Mammary epithelial cell (primary cell): ENCODE measurements at regions not wholly inside any gene's neighbourhood (a gene's known extent, or its start where the extent isn't known, plus 50 kb on each side); places are given as distances from the start of the nearest gene placed in this dataset.

ENCODE experiments used
- CTCF ChIP-seq, 2 donors: IDR thresholded peaks in 1 of 2; conservative IDR thresholded peaks in 1 of 2; 2 replicates each; pipeline ENCODE4 v1.5.1; 2011 to 2012; ENCODE audit warnings: inconsistent platforms in 2 of 2, low read length in 2 of 2, mild to moderate bottlenecking in 2 of 2, control low read depth in 1 of 2, low read depth in 1 of 2; ENCODE audit not compliant: insufficient read depth in 1 of 2; ENCODE audit errors: extremely low read depth in 1 of 2
- EZH2 ChIP-seq: IDR thresholded peaks from 2 replicates; pipeline ENCODE4 v1.6.1; 2012; ENCODE audit warnings: low read length, inconsistent platforms, borderline replicate concordance

- TF ChIP-seq CTCF (conservative IDR thresholded peaks at IDR 0.05 in 1 of 2, IDR thresholded peaks at IDR 0.05 in 1 of 2; ENCODE audit: extremely low read depth in 1 of 2, insufficient read depth in 1 of 2, low read depth in 1 of 2, low read length in 2 of 2): peak; percentile 75 to 84
- no peak for TF ChIP-seq EZH2
Observed at GRCh38 chr5:164504141-164504772, 998.8 kb downstream of the MAT2B start.
